Stomach (tissue), 8 donors: ENCODE measurements at regions not wholly inside any gene's neighbourhood (a gene's known extent, or its start where the extent isn't known, plus 50 kb on each side); places are given as distances from the start of the nearest gene placed in this dataset.

Source experiments
- DNase-seq, 2 donors: peaks; one replicate each; pipeline versions ENCODE4 v3.0.0 to v3.0.0-alpha.2; 2013 to 2019
- H3K27ac ChIP-seq, 5 donors: fragments of 200-600 bp in 4 of 5; sonication (generic) in 4 of 5; one replicate each; pipeline ENCODE4 v1.5.1; 2013 to 2019; ENCODE audit warnings: mild to moderate bottlenecking in 1 of 5, moderate library complexity in 1 of 5
- H3K27me3 ChIP-seq, 3 donors: fragments of 200-600 bp; sonication (generic); one replicate each; pipeline ENCODE4 v1.5.1; 2017 to 2019; ENCODE audit warnings: mixed run types in 1 of 3
- H3K36me3 ChIP-seq, 4 donors: fragments of 200-600 bp; sonication (generic); 1 replicate in 3 of 4; 2 replicates in 1 of 4; pipeline ENCODE4 v1.5.1; 2016 to 2019
- H3K4me1 ChIP-seq, 4 donors: fragments of 200-600 bp; sonication (generic); one replicate each; pipeline ENCODE4 v1.5.1; 2016 to 2019
- H3K4me3 ChIP-seq, 4 donors: fragments of 200-600 bp; sonication (generic) in 3 of 4; one replicate each; pipeline ENCODE4 v1.5.1; 2016 to 2019; ENCODE audit warnings: mild to moderate bottlenecking in 1 of 4
- H3K9me3 ChIP-seq, 4 donors: fragments of 200-600 bp; sonication (generic); one replicate each; pipeline ENCODE4 v1.5.1; 2016 to 2019
- CTCF ChIP-seq, 7 experiments: fragments of 450-650 bp in 4 of 7; fragments of 200-600 bp in 3 of 7; sonication (generic) in 3 of 7; IDR thresholded peaks; one replicate each; pipeline ENCODE4 v1.5.1; 2016 to 2019; ENCODE audit warnings: antibody characterized with exemption in 7 of 7, control low read depth in 2 of 7, mild to moderate bottlenecking in 1 of 7
- EP300 ChIP-seq: sonication (generic); formaldehyde crosslinking; IDR thresholded peaks from one replicate; pipeline ENCODE4 v1.6.1; 2017; ENCODE audit warnings: antibody characterized with exemption
- POLR2A ChIP-seq, 4 donors: fragments of 450-650 bp; IDR thresholded peaks; one replicate each; pipeline ENCODE4 v1.6.1; 2016; ENCODE audit warnings: antibody characterized with exemption in 4 of 4, control low read depth in 2 of 4, mild to moderate bottlenecking in 1 of 4, moderate library complexity in 1 of 4
- POLR2AphosphoS5 ChIP-seq, 3 donors: sonication (generic); formaldehyde crosslinking; IDR thresholded peaks; one replicate each; pipeline ENCODE4 v1.6.1; 2016; ENCODE audit warnings: antibody characterized with exemption in 3 of 3
- WGBS, 5 donors: extraction: QIAGEN DNeasy Blood & Tissue Kit in 3 of 5; methylation state at CpG; one replicate each; pipeline versions ENCODE4 v1.1.5 to v1.1.7; 2013 to 2018; 5-methylcytosine and 5-hydroxymethylcytosine counted together
- intact Hi-C: fragments of 100-400 bp; cut with DNase I; formaldehyde crosslinking; loops from one replicate; pipeline ENCODE4 v1.15.1; 2023; ENCODE audit warnings: low total_unique reads
- donor health status: healthy with polysubstance abuse.
- donor health status: Bipolar disorder and iron deficiency.
- donor health status: healthy.

GRCh38 chr4:22901631-22902030, 208.9 kb downstream of the GBA3 start:
- no peaks in the 10 kb centered on the region for H3K9me3 ChIP-seq
- TF ChIP-seq POLR2A (IDR thresholded peaks at IDR 0.05), result no peak
- no peak for TF ChIP-seq POLR2AphosphoS5 (IDR thresholded peaks at IDR 0.05)
- TF ChIP-seq EP300, result no peak
- no peak for TF ChIP-seq CTCF (IDR thresholded peaks at IDR 0.05)
- intact Hi-C loops, result no loop called here
- no peak for DNase-seq
- H3K36me3 ChIP-seq, result no peaks in the 10 kb centered on the region
- H3K4me3 ChIP-seq, result no peak overlapping the region
- H3K4me1 ChIP-seq, result no peaks in the 10 kb centered on the region
- no peak overlapping the region for H3K27ac ChIP-seq
- H3K27me3 ChIP-seq, result no peaks in the 10 kb centered on the region
- 58 to 72% (median 67%) methylated on average over 1 of the region's 1 CpG for WGBS, 5 donors

- H3K27ac ChIP-seq, result no peak overlapping the region
- no peaks in the 10 kb centered on the region for H3K4me1 ChIP-seq
- no peaks in the 10 kb centered on the region for H3K9me3 ChIP-seq
- TF ChIP-seq CTCF (IDR thresholded peaks at IDR 0.05) (no peak), POLR2AphosphoS5 (IDR thresholded peaks at IDR 0.05) (no peak), POLR2A (IDR thresholded peaks at IDR 0.05) (no peak), EP300 (no peak)
- no peak for DNase-seq
- no peaks in the 10 kb centered on the region for H3K27me3 ChIP-seq
- H3K4me3 ChIP-seq, result no peak overlapping the region
- intact Hi-C loops, result no loop called here
- no peaks in the 10 kb centered on the region for H3K36me3 ChIP-seq
- WGBS, 5 donors, result 59 to 70% (median 64%) methylated on average over 2 of the region's 2 CpGs
These were observed 208.1 kb downstream of the GBA3 start for GRCh38 chr4:22900876-22901275.

GRCh38 chr4:22897520-22898108, 204.9 kb downstream of the GBA3 start:
- no peaks in the 10 kb centered on the region for H3K36me3 ChIP-seq
- DNase-seq, result peak; percentile 28 to 62
- no peak overlapping the region for H3K4me3 ChIP-seq
- H3K27ac ChIP-seq, result no peak overlapping the region
- no peaks in the 10 kb centered on the region for H3K4me1 ChIP-seq
- no peaks in the 10 kb centered on the region for H3K27me3 ChIP-seq
- H3K9me3 ChIP-seq, result no peaks in the 10 kb centered on the region
- 41 to 45% (median 44%) methylated on average over 6 of the region's 6 CpGs for WGBS, 5 donors
- TF ChIP-seq POLR2A (IDR thresholded peaks at IDR 0.05) (no peak), CTCF (IDR thresholded peaks at IDR 0.05) (peak in 5 of 7 experiments; percentile 36 to 76 (median 56))
- intact Hi-C loops, result no loop called here

- WGBS, 5 donors, result 67 to 88% (median 79%) methylated on average over 1 of the region's 1 CpG
- TF ChIP-seq EP300, result no peak
- TF ChIP-seq CTCF (IDR thresholded peaks at IDR 0.05), result no peak
- TF ChIP-seq POLR2A (IDR thresholded peaks at IDR 0.05), result no peak
- no peak for TF ChIP-seq POLR2AphosphoS5 (IDR thresholded peaks at IDR 0.05)
- no peak for DNase-seq
- Histone ChIP-seq H3K4me1 (no peaks in the 10 kb centered on the region), H3K27ac (no peak overlapping the region), H3K9me3 (peaks cover 0 to 9% (median 0%) of the 10 kb centered on the region in 4 donors), H3K27me3 (no peaks in the 10 kb centered on the region), H3K36me3 (no peaks in the 10 kb centered on the region), H3K4me3 (no peak overlapping the region)
- intact Hi-C loops, result no loop called here
These were observed 202.7 kb downstream of the GBA3 start for GRCh38 chr4:22895482-22895881.
